ENCODE measurements at regions not wholly inside any gene's neighbourhood (a gene's known extent, or its start where the extent isn't known, plus 50 kb on each side); places are given as distances from the start of the nearest gene placed in this dataset.

DNA sequence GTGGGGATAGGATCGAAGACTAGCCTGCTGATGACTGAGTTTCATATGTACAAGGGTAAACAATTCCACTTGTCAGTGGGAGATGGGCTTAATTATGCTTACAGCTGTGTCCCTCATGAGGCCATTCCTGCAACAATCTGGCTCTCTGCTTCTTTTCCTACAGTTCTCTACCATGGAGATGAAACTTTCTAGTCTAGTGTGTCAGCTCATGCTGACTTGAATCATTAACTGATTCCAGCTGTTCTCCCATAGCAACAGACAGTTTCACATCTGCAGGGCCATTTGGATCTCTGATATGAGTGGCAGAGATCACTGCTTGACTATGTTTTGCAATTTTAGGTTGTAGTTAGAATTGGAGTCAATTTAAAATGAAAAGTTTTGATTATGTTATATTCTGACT is 1251.7 kb upstream of the RAG2 start:
- H4K20me1 ChIP-seq (ENCODE audit: insufficient read depth): no peaks in the 10 kb centered on the region
- ATAC-seq (no peak), DNase-seq (ENCODE audit: low read depth, low spot score) (no peak)
- no peaks in the 10 kb centered on the region for H3K4me1 ChIP-seq (ENCODE audit: control insufficient read depth in 1 of 2, insufficient read depth in 2 of 2, low read length in 2 of 2)
- no peaks in the 10 kb centered on the region for H3K27me3 ChIP-seq (ENCODE audit: insufficient read depth, low read length)
- H3K9me2 ChIP-seq (ENCODE audit: insufficient read depth): no peaks in the 10 kb centered on the region
- no peaks in the 10 kb centered on the region for H3K79me2 ChIP-seq (ENCODE audit: insufficient read depth, low read length)
- POLR2A ChIA-PET: no interaction called here
- intact Hi-C loops (cut with micrococcal nuclease): no loop called here
- H2AFZ ChIP-seq (ENCODE audit: low read depth, low read length, poor library complexity, severe bottlenecking): no peak overlapping the region
- H3K4me3 ChIP-seq (replicated peaks in 1 of 2; ENCODE audit: low read depth in 1 of 2, low read length in 2 of 2): no peak overlapping the region
- CTCF ChIA-PET: no interaction called here
- H3K9me3 ChIP-seq (ENCODE audit: control insufficient read depth in 1 of 2, insufficient read depth in 1 of 2, low read depth in 1 of 2, low read length in 2 of 2): peaks cover 10 to 25% of the 10 kb centered on the region in 2 experiments; a peak in 2 of 4 replicates
- H3K9ac ChIP-seq (ENCODE audit: low read length): no peak overlapping the region
- RAD21 ChIA-PET (ENCODE audit: low non-redundant PET in 1 of 2, low total read pairs in 2 of 2, uncharacterized antibody in 2 of 2, unreplicated experiment in 2 of 2): no interaction called here
- no peak overlapping the region for H3K27ac ChIP-seq (ENCODE audit: low read depth, low read length)
- no TSS peak for BruUV-seq (replicated peaks)
- no peaks in the 10 kb centered on the region for H3K36me3 ChIP-seq (ENCODE audit: control insufficient read depth in 1 of 2, insufficient read depth in 2 of 2, low read length in 2 of 2)
- no peak overlapping the region for H3K4me2 ChIP-seq (ENCODE audit: low read length)
- TF ChIP-seq, protein P1, sequence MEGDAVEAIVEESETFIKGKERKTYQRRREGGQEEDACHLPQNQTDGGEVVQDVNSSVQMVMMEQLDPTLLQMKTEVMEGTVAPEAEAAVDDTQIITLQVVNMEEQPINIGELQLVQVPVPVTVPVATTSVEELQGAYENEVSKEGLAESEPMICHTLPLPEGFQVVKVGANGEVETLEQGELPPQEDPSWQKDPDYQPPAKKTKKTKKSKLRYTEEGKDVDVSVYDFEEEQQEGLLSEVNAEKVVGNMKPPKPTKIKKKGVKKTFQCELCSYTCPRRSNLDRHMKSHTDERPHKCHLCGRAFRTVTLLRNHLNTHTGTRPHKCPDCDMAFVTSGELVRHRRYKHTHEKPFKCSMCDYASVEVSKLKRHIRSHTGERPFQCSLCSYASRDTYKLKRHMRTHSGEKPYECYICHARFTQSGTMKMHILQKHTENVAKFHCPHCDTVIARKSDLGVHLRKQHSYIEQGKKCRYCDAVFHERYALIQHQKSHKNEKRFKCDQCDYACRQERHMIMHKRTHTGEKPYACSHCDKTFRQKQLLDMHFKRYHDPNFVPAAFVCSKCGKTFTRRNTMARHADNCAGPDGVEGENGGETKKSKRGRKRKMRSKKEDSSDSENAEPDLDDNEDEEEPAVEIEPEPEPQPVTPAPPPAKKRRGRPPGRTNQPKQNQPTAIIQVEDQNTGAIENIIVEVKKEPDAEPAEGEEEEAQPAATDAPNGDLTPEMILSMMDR (IDR thresholded peaks at IDR 0.05 in 2 of 3, conservative IDR thresholded peaks at IDR 0.05 in 1 of 3; ENCODE audit: borderline replicate concordance in 1 of 3, insufficient read depth in 1 of 3, low read depth in 2 of 3, low read length in 2 of 3): no peak
- no peak for TF ChIP-seq SP1 (IDR thresholded peaks at IDR 0.05; ENCODE audit: low read depth)
- TF ChIP-seq, protein P2, sequence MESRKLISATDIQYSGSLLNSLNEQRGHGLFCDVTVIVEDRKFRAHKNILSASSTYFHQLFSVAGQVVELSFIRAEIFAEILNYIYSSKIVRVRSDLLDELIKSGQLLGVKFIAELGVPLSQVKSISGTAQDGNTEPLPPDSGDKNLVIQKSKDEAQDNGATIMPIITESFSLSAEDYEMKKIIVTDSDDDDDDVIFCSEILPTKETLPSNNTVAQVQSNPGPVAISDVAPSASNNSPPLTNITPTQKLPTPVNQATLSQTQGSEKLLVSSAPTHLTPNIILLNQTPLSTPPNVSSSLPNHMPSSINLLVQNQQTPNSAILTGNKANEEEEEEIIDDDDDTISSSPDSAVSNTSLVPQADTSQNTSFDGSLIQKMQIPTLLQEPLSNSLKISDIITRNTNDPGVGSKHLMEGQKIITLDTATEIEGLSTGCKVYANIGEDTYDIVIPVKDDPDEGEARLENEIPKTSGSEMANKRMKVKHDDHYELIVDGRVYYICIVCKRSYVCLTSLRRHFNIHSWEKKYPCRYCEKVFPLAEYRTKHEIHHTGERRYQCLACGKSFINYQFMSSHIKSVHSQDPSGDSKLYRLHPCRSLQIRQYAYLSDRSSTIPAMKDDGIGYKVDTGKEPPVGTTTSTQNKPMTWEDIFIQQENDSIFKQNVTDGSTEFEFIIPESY (IDR thresholded peaks at IDR 0.05; ENCODE audit: extremely low read depth, insufficient replicate concordance, low read length): no peak
- no peak for TF ChIP-seq CBX3 (IDR thresholded peaks at IDR 0.05; ENCODE audit: low read depth)
- TF ChIP-seq EZH2 (IDR thresholded peaks at IDR 0.05): no peak
- TF ChIP-seq EGR1 (IDR thresholded peaks at IDR 0.05; ENCODE audit: low read depth): no peak
- no peak for TF ChIP-seq TCF7L2 (IDR thresholded peaks at IDR 0.05; ENCODE audit: borderline replicate concordance, extremely low read depth, insufficient read depth, insufficient read length)
